Transverse colon (tissue), 4 donors: ENCODE measurements at regions not wholly inside any gene's neighbourhood (a gene's known extent, or its start where the extent isn't known, plus 50 kb on each side); places are given as distances from the start of the nearest gene placed in this dataset.

Source experiments
- DNase-seq: peaks from one replicate; pipeline ENCODE4 v3.0.0-alpha.2; 2019
- H3K27ac ChIP-seq, 4 donors: fragments of 200-600 bp; sonication (generic); 2 replicates each; pipeline ENCODE4 v1.5.1; 2016 to 2018; ENCODE audit warnings: inconsistent platforms in 4 of 4
- H3K27me3 ChIP-seq: fragments of 200-600 bp; sonication (generic); 2 replicates; pipeline ENCODE4 v1.5.1; 2017; ENCODE audit warnings: inconsistent platforms
- H3K36me3 ChIP-seq, 4 donors: fragments of 200-600 bp; sonication (generic); 2 replicates each; pipeline ENCODE4 v1.5.1; 2017 to 2019; ENCODE audit warnings: inconsistent platforms in 4 of 4
- H3K4me1 ChIP-seq, 4 donors: fragments of 200-600 bp; sonication (generic); 2 replicates each; pipeline ENCODE4 v1.5.1; 2017 to 2020; ENCODE audit warnings: inconsistent platforms in 4 of 4
- H3K4me3 ChIP-seq, 4 donors: fragments of 200-600 bp; sonication (generic); 1 replicate in 1 of 4; 2 replicates in 3 of 4; pipeline versions ENCODE4 v1.5.1 to v1.6.1; 2017 to 2019; ENCODE audit warnings: inconsistent platforms in 4 of 4
- H3K9me3 ChIP-seq, 2 donors: fragments of 200-600 bp; sonication (generic); 2 replicates each; pipeline ENCODE4 v1.5.1; 2017 to 2019; ENCODE audit warnings: inconsistent platforms in 2 of 2
- EP300 ChIP-seq: sonication (generic); formaldehyde crosslinking; IDR thresholded peaks from one replicate; pipeline ENCODE4 v1.6.1; 2017; ENCODE audit warnings: antibody characterized with exemption, low read depth
- POLR2A ChIP-seq: fragments of 450-650 bp; IDR thresholded peaks from one replicate; pipeline ENCODE4 v1.6.1; 2016; ENCODE audit warnings: antibody characterized with exemption, mild to moderate bottlenecking, moderate library complexity
- POLR2AphosphoS5 ChIP-seq, 3 donors: sonication (generic); formaldehyde crosslinking; IDR thresholded peaks; one replicate each; pipeline ENCODE4 v1.6.1; 2016; ENCODE audit warnings: antibody characterized with exemption in 3 of 3
- WGBS, 2 donors: methylation state at CpG; one replicate each; pipeline ENCODE4 v1.1.5; 2018; ENCODE audit warnings: low coverage in 1 of 2; 5-methylcytosine and 5-hydroxymethylcytosine counted together
- in situ Hi-C, 4 donors: fragments of 200-750 bp; cut with MboI; loops; one replicate each; pipeline versions ENCODE4 v1.15.0 to v1.15.1; 2017; ENCODE audit warnings: low sequenced_read_pairs in 3 of 4, low pct_ligation_motif_present in 1 of 4, low pct_unique_long_range_greater_than_20kb in 1 of 4
- intact Hi-C: fragments of 100-400 bp; cut with DNase I; formaldehyde crosslinking; loops from one replicate; pipeline ENCODE4 v1.15.1; 2023; ENCODE audit warnings: low total_unique reads
- TF ChIP-seq, protein P1 (sequence below), 5 experiments: fragments of 200-600 bp in 3 of 5; fragments of 450-650 bp in 2 of 5; sonication (generic) in 3 of 5; IDR thresholded peaks; 1 replicate in 2 of 5; 2 replicates in 3 of 5; pipeline ENCODE4 v1.5.1; 2016 to 2017; ENCODE audit warnings: antibody characterized with exemption in 5 of 5, inconsistent platforms in 3 of 5, mild to moderate bottlenecking in 2 of 5, moderate library complexity in 1 of 5

DNA sequence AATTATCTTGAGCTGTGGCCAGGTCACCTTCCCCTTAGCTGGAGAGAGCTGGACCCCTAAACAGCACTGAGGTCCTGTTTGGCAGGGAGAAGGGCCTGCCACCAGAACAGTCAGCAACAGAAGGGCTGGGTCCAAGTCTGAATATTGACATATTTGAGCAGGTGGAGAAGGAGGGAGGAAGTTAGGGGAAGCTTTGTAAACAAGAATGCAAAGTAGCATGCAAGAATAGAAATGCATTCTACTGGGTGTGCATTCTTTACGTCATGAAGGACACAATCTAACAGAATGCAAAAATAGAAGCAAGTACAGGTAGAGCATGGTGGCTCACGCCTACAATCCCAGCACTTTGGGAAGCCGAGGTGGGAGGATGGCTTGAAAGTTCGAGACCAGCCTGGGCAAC lies 100.5 kb downstream of the QRSL1 start:
- DNase-seq = no peak
- Histone ChIP-seq H3K4me3 (no peak overlapping the region), H3K27ac (peak overlapping the region; percentile 61 to 84 (median 77)), H3K36me3 (no peaks in the 10 kb centered on the region), H3K9me3 (no peaks in the 10 kb centered on the region), H3K4me1 (peaks cover 0 to 39% (median 22%) of the 10 kb centered on the region in 4 donors), H3K27me3 (no peaks in the 10 kb centered on the region)
- WGBS, 2 donors = 60 to 64% methylated on average over 4 of the region's 4 CpGs
- TF ChIP-seq POLR2AphosphoS5 (IDR thresholded peaks at IDR 0.05) = no peak
- TF ChIP-seq, protein P1, sequence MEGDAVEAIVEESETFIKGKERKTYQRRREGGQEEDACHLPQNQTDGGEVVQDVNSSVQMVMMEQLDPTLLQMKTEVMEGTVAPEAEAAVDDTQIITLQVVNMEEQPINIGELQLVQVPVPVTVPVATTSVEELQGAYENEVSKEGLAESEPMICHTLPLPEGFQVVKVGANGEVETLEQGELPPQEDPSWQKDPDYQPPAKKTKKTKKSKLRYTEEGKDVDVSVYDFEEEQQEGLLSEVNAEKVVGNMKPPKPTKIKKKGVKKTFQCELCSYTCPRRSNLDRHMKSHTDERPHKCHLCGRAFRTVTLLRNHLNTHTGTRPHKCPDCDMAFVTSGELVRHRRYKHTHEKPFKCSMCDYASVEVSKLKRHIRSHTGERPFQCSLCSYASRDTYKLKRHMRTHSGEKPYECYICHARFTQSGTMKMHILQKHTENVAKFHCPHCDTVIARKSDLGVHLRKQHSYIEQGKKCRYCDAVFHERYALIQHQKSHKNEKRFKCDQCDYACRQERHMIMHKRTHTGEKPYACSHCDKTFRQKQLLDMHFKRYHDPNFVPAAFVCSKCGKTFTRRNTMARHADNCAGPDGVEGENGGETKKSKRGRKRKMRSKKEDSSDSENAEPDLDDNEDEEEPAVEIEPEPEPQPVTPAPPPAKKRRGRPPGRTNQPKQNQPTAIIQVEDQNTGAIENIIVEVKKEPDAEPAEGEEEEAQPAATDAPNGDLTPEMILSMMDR (IDR thresholded peaks at IDR 0.05) = no peak
- intact Hi-C loops = no loop called here
- in situ Hi-C loops = no loop called here

DNA sequence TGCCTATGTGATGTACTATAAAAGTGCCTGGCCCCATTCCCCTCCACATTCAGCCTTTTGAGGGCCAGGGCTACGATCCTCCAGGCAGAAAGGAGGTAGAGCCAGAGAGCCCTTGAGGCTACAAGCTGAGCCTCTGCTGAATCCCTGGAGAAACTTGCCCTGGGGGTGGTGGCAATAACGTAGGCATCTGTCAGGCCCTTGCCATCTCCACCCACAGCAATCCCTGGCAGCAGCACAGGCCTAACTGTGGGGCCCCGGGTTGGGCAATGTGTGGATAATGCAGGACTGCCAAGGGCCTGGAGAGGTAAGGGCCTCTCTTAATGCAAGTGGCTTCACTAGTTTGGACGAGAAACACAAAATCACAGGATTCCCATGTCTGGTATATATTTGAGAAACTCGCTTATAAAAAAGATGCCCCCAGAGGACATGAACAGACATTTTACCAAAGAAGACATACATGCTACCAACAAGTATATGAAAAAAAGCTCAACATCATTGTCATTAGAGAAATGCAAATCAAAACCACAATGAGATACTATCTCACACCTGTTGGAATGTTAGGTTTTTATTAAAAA lies 99.0 kb downstream of the QRSL1 start:
- intact Hi-C loops = no loop called here
- TF ChIP-seq EP300 (no peak), POLR2A (no peak), POLR2AphosphoS5 (IDR thresholded peaks at IDR 0.05) (no peak)
- TF ChIP-seq, protein P1 (IDR thresholded peaks at IDR 0.05) = no peak
- WGBS, 2 donors = 64 to 80% methylated on average over 1 to 5 of the region's 5 CpGs
- DNase-seq = peak; percentile 33
- in situ Hi-C loops = no loop called here
- Histone ChIP-seq H3K36me3 (no peaks in the 10 kb centered on the region), H3K27ac (no peak overlapping the region), H3K9me3 (no peaks in the 10 kb centered on the region), H3K27me3 (no peaks in the 10 kb centered on the region), H3K4me3 (no peak overlapping the region), H3K4me1 (peaks cover 0 to 33% (median 20%) of the 10 kb centered on the region in 4 donors)

DNA sequence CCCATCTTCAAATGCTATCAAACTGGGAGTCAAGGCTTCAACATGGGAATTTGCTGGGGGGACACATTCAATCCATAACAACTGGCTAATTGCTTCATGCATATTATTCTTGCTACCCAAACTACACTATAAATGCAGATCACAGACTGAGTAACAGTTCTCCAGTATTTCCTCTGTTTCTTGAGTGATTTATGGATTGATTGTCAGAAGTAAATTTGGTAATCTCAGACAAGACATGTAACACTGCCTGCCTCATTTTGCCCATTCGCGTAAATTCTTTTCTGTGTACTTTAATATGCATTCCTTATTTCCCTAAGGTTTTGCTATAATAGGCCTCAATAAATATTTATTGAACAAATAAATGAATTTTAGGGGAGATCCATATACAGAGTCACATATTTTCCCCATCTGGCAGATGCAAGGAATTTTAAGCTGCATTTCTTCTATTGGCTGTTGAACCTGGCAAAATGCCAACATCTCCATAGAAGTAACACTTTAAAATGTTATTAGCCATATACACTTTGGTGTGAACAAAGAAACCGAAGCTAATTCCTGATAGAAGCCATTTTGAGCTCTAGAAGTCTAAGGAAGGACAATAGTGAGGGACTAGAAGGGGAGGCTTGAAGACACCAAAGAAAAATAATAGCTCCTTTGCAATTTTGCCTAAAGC lies 98.2 kb downstream of the QRSL1 start:
- Histone ChIP-seq H3K36me3 (no peaks in the 10 kb centered on the region), H3K9me3 (no peaks in the 10 kb centered on the region), H3K27me3 (no peaks in the 10 kb centered on the region), H3K4me3 (no peak overlapping the region), H3K4me1 (peaks cover 0 to 32% (median 17%) of the 10 kb centered on the region in 4 donors), H3K27ac (no peak overlapping the region)
- intact Hi-C loops = no loop called here
- TF ChIP-seq, protein P1 (IDR thresholded peaks at IDR 0.05) = no peak
- TF ChIP-seq POLR2AphosphoS5 (IDR thresholded peaks at IDR 0.05) (no peak), EP300 (no peak)
- 73 to 83% methylated on average over 3 of the region's 3 CpGs for WGBS, 2 donors
- no peak for DNase-seq
- in situ Hi-C loops = no loop called here

DNA sequence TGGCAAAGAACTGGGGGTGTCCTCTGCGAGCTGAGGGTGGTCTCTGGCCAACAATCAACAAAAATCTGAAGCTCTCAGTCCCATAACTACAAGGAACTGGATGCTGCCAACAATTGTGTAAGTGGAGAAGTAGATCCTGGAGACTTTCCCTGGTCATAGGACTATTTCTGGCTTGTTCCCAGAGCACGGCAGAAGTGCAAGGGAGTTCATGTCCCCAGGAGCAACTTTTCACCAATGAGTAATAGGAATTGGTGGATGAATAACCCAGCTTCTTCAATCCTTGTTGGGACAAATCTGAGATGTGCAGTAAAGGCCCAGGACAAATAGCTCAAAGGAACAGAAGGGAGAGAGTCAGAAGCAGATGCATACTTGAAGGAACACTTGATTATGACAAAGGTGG lies 95.5 kb downstream of the QRSL1 start:
- Histone ChIP-seq H3K4me1 (peaks cover 0 to 12% (median 3%) of the 10 kb centered on the region in 4 donors), H3K27ac (no peak overlapping the region), H3K9me3 (no peaks in the 10 kb centered on the region), H3K27me3 (no peaks in the 10 kb centered on the region), H3K4me3 (no peak overlapping the region), H3K36me3 (no peaks in the 10 kb centered on the region)
- TF ChIP-seq POLR2A (no peak), POLR2AphosphoS5 (IDR thresholded peaks at IDR 0.05) (no peak), EP300 (no peak)
- TF ChIP-seq, protein P1 (IDR thresholded peaks at IDR 0.05) = no peak
- WGBS, 2 donors = 60 to 64% methylated on average over 1 to 2 of the region's 2 CpGs
- no peak for DNase-seq
- in situ Hi-C loops (no loop called here), intact Hi-C loops (no loop called here)
